ENCODE measurements at regions not wholly inside any gene's neighbourhood (a gene's known extent, or its start where the extent isn't known, plus 50 kb on each side); places are given as distances from the start of the nearest gene placed in this dataset.

GRCh38 chr5:133892306-133892705 is 76.1 kb downstream of the C5orf15 start:
- no peak for TF ChIP-seq CTCF (IDR thresholded peaks at IDR 0.05)
- no peak for TF ChIP-seq ZFX (IDR thresholded peaks at IDR 0.05; ENCODE audit: borderline replicate concordance)
